ENCODE measurements at regions not wholly inside any gene's neighbourhood (a gene's known extent, or its start where the extent isn't known, plus 50 kb on each side); places are given as distances from the start of the nearest gene placed in this dataset.

GRCh38 chr7:124338861-124339260, 306.0 kb upstream of the TMEM229A start:
- no peak for TF ChIP-seq MAX (IDR thresholded peaks at IDR 0.05; ENCODE audit: low read depth)
- no peak for TF ChIP-seq PBX3 (IDR thresholded peaks at IDR 0.05)
- no peak for TF ChIP-seq USF2 (IDR thresholded peaks at IDR 0.05; ENCODE audit: borderline replicate concordance, low read depth, low read length)
- TF ChIP-seq CTCF (IDR thresholded peaks at IDR 0.05): no peak
- no peak for TF ChIP-seq RCOR1 (IDR thresholded peaks at IDR 0.05; ENCODE audit: low read length)
- no peak for TF ChIP-seq REST (IDR thresholded peaks at IDR 0.05; ENCODE audit: low read depth, low read length)
- TF ChIP-seq NFIC (IDR thresholded peaks at IDR 0.05; ENCODE audit: borderline replicate concordance): no peak

Measured in SK-N-SH (cell line).